AG08395 (cell line): ENCODE measurements at regions not wholly inside any gene's neighbourhood (a gene's known extent, or its start where the extent isn't known, plus 50 kb on each side); places are given as distances from the start of the nearest gene placed in this dataset.

Experiments used
- DNase-seq: peaks from one replicate; pipeline ENCODE4 v3.0.0; 2012; ENCODE audit warnings: mixed read lengths, low spot score

- no peak for DNase-seq
These were observed 137.9 kb downstream of the PJA1 start for GRCh38 chrX:69027181-69028005.

GRCh38 chrX:69025802-69026301, 139.4 kb downstream of the PJA1 start:
- DNase-seq = no peak

GRCh38 chrX:69024931-69025330, 140.3 kb downstream of the PJA1 start:
- DNase-seq = peak; percentile 68

GRCh38 chrX:69024161-69024736, 141.0 kb downstream of the PJA1 start:
- no peak for DNase-seq

- DNase-seq = no peak
These were observed 142.8 kb downstream of the PJA1 start for GRCh38 chrX:69022430-69022829.

GRCh38 chrX:69021141-69021960, 143.9 kb downstream of the PJA1 start:
- DNase-seq = no peak

GRCh38 chrX:69020316-69020715, 144.9 kb downstream of the PJA1 start:
- DNase-seq = no peak

GRCh38 chrX:69019073-69019890, 146.0 kb downstream of the PJA1 start:
- DNase-seq = no peak

- DNase-seq = no peak
These were observed 146.7 kb downstream of the PJA1 start for GRCh38 chrX:69018416-69019072.

- no peak for DNase-seq
These were observed 148.8 kb downstream of the PJA1 start for GRCh38 chrX:69016293-69016941.

- no peak for DNase-seq
These were observed 149.5 kb downstream of the PJA1 start for GRCh38 chrX:69015564-69016292.

- no peak for DNase-seq
These were observed 150.1 kb downstream of the PJA1 start for GRCh38 chrX:69015156-69015555.

GRCh38 chrX:69014200-69014599, 151.1 kb downstream of the PJA1 start:
- DNase-seq = peak; percentile 42

- no peak for DNase-seq
These were observed 154.9 kb downstream of the PJA1 start for GRCh38 chrX:69010339-69010738.

- no peak for DNase-seq
These were observed 164.4 kb downstream of the PJA1 start for GRCh38 chrX:69000877-69001276.

- no peak for DNase-seq
These were observed 165.3 kb downstream of the PJA1 start for GRCh38 chrX:68999931-69000330.

GRCh38 chrX:68999356-68999755, 165.9 kb downstream of the PJA1 start:
- DNase-seq = no peak

GRCh38 chrX:68998716-68999115, 166.5 kb downstream of the PJA1 start:
- DNase-seq = no peak

- peak; percentile 62 for DNase-seq
These were observed 167.3 kb downstream of the PJA1 start for GRCh38 chrX:68997911-68998310.

GRCh38 chrX:68997511-68997910, 167.7 kb downstream of the PJA1 start:
- no peak for DNase-seq
